K562 (cell line): ENCODE measurements at regions not wholly inside any gene's neighbourhood (a gene's known extent, or its start where the extent isn't known, plus 50 kb on each side); places are given as distances from the start of the nearest gene placed in this dataset.

Experiments
- ATAC-seq: fragments of 200-7000 bp; cut with Tn5 transposase; 3 replicates; pipeline ENCODE4 v1.9.1; 2020; ENCODE audit warnings: moderate library complexity
- BruUV-seq: library from RNA; stranded (reverse); fragments of 400-500 nt; replicated peaks from 2 replicates; lab custom pipeline; 2021; lab: Mats Ljungman, UMichigan
- CTCF ChIA-PET: fragments of 300-600 bp; formaldehyde crosslinking; extraction: SDS; loops from one replicate; lab custom pipeline; 2021; ENCODE audit warnings: low intra/inter-chr PET ratio; lab: Yijun Ruan, JAX
- POLR2A ChIA-PET: fragments of 300-600, 350-650 bp; sonication (Branson Sonifier 250); formaldehyde crosslinking; extraction: SDS; loops from one replicate; lab custom pipeline; 2021; ENCODE audit warnings: antibody characterized with exemption, inconsistent platforms; lab: Yijun Ruan, JAX
- DNase-seq, 4 experiments: peaks; one replicate each; pipeline versions ENCODE4 v3.0.0 to v3.0.0-alpha.2; 2011 to 2018; ENCODE audit warnings: low spot score in 3 of 4, mixed read lengths in 3 of 4; ENCODE audit errors: extremely low read depth in 1 of 4
- FAIRE-seq: peaks from 2 replicates; lab custom pipeline; 2011; peaks lifted over from hg19 to GRCh38; lab: Jason Lieb, UNC
- H2AFZ ChIP-seq: 2 replicates; pipeline ENCODE4 v1.6.0; 2011; ENCODE audit warnings: low read depth, low read length, control low read depth, inconsistent platforms
- H3K27ac ChIP-seq: fragments of 200-600 bp; 3 replicates; pipeline ENCODE4 v1.8.0; 2011; ENCODE audit warnings: low read depth, mild to moderate bottlenecking, control low read depth, inconsistent platforms, low read length, moderate library complexity, mixed read lengths; ENCODE audit errors: extremely low read depth
- H3K27me3 ChIP-seq, 2 experiments: fragments of 300-600 bp in 1 of 2; 2 replicates in 1 of 2; 3 replicates in 1 of 2; pipeline versions ENCODE4 v1.6.0 to v1.8.0; 2011; ENCODE audit warnings: inconsistent platforms in 2 of 2, low read length in 2 of 2, mild to moderate bottlenecking in 1 of 2, mixed read lengths in 1 of 2, moderate library complexity in 1 of 2; ENCODE audit not compliant: control insufficient read depth in 2 of 2, insufficient read depth in 2 of 2
- H3K36me3 ChIP-seq: fragments of 300-600 bp; 3 replicates; pipeline ENCODE4 v1.8.0; 2011; ENCODE audit warnings: mild to moderate bottlenecking, low read length, inconsistent platforms; ENCODE audit not compliant: control insufficient read depth, insufficient read depth
- H3K4me1 ChIP-seq, 2 experiments: fragments of 200-600 bp in 1 of 2; replicated peaks in 1 of 2; 2 replicates in 1 of 2; 3 replicates in 1 of 2; pipeline versions ENCODE4 v1.5.1 to v1.8.0; 2011; ENCODE audit warnings: inconsistent platforms in 2 of 2, low read length in 2 of 2, mild to moderate bottlenecking in 1 of 2, mixed read lengths in 1 of 2, moderate library complexity in 1 of 2; ENCODE audit not compliant: control insufficient read depth in 2 of 2, insufficient read depth in 2 of 2
- H3K4me2 ChIP-seq: 2 replicates; pipeline ENCODE4 v1.6.1; 2011; ENCODE audit warnings: low read length, control low read depth, inconsistent platforms, mixed read lengths; ENCODE audit not compliant: insufficient read depth
- H3K4me3 ChIP-seq: fragments of 200-600 bp; sonication (generic), shearing (Covaris generic); 2 replicates; pipeline ENCODE4 v1.5.1; 2016; ENCODE audit warnings: control low read depth, inconsistent platforms
- H3K79me2 ChIP-seq: fragments of 200-600 bp; 3 replicates; pipeline ENCODE4 v1.8.0; 2011; ENCODE audit warnings: low read length, inconsistent platforms; ENCODE audit not compliant: control insufficient read depth, insufficient read depth
- H3K9ac ChIP-seq, 2 experiments: 2 replicates each; pipeline versions ENCODE4 v1.6.0 to v1.6.1; 2011; ENCODE audit warnings: low read depth in 2 of 2, low read length in 2 of 2, control low read depth in 1 of 2, inconsistent platforms in 1 of 2, mild to moderate bottlenecking in 1 of 2, mixed read lengths in 1 of 2; ENCODE audit not compliant: insufficient read depth in 1 of 2
- H3K9me1 ChIP-seq: one replicate; pipeline ENCODE4 v1.6.0; 2011; ENCODE audit warnings: inconsistent platforms, mild to moderate bottlenecking, low read length, moderate library complexity; ENCODE audit not compliant: control insufficient read depth, insufficient read depth
- H3K9me3 ChIP-seq: replicated peaks from 2 replicates; pipeline ENCODE4 v1.5.1; 2011; ENCODE audit warnings: low read depth, low read length, inconsistent platforms; ENCODE audit not compliant: control insufficient read depth, insufficient read depth
- H4K20me1 ChIP-seq: replicated peaks from 2 replicates; pipeline ENCODE4 v1.6.1; 2011; ENCODE audit warnings: low read length, inconsistent platforms, mixed read lengths; ENCODE audit not compliant: control insufficient read depth, insufficient read depth
- JUNB ChIP-seq: fragments of 450-650 bp; formaldehyde crosslinking; conservative IDR thresholded peaks from 2 replicates; pipeline ENCODE4 v1.4.0; 2020; ENCODE audit warnings: mild to moderate bottlenecking
- KDM4B ChIP-seq, 2 experiments: fragments of 450-650 bp in 1 of 2; sonication (generic) in 1 of 2; IDR thresholded peaks; 2 replicates each; pipeline ENCODE4 v1.6.1; 2016 to 2017; ENCODE audit warnings: borderline replicate concordance in 2 of 2, antibody characterized with exemption in 1 of 2, low read depth in 1 of 2, mild to moderate bottlenecking in 1 of 2
- NR2F6 ChIP-seq: fragments of 450-650 bp; formaldehyde crosslinking; IDR thresholded peaks from 2 replicates; pipeline ENCODE4 v1.4.0; 2020; ENCODE audit warnings: mild to moderate bottlenecking
- PYGO2 ChIP-seq: fragments of 450-650 bp; IDR thresholded peaks from 2 replicates; pipeline ENCODE4 v1.6.1; 2016; ENCODE audit warnings: mild to moderate bottlenecking, missing genetic modification characterization, moderate library complexity, missing compliant biosample characterization
- XRCC3 ChIP-seq: fragments of 450-650 bp; IDR thresholded peaks from 2 replicates; pipeline ENCODE4 v1.6.1; 2017; ENCODE audit warnings: mild to moderate bottlenecking, moderate library complexity
- ZBTB1 ChIP-seq: sonication (generic); formaldehyde crosslinking; IDR thresholded peaks from 2 replicates; pipeline ENCODE4 v1.8.1; 2023; ENCODE audit warnings: missing genetic modification reagents, low read depth, mild to moderate bottlenecking, borderline replicate concordance
- WGBS: fragments of 100-300 bp; shearing (Covaris generic); methylation state at CpG from one replicate; pipeline ENCODE4 v1.1.6; 2016; ENCODE audit warnings: low coverage, mixed read lengths; ENCODE audit not compliant: insufficient coverage; ENCODE audit errors: missing lambda C conversion rate; 5-methylcytosine and 5-hydroxymethylcytosine counted together
- in situ Hi-C: fragments of 300-500 bp; cut with MboI; formaldehyde crosslinking; loops from 4 replicates; pipeline ENCODE4 v1.15.0; 2018; ENCODE audit warnings: inconsistent platforms, mixed read lengths
- intact Hi-C: fragments of 100-400 bp; cut with micrococcal nuclease; formaldehyde crosslinking; loops from 2 replicates; pipeline ENCODE4 v1.14.2; 2022

GRCh38 chr2:230644356-230644935, 68.2 kb upstream of the CAB39 start (continued):
- TF ChIP-seq ZBTB1 (CRISPR knock-in tag) (no peak), KDM4B (IDR thresholded peaks at IDR 0.05; ENCODE audit: borderline replicate concordance in 2 of 2, low read depth in 1 of 2) (no peak), XRCC3 (no peak)
- TF ChIP-seq, all 486 proteins: peak for 0

GRCh38 chr2:230648356-230648755, 64.3 kb upstream of the CAB39 start:
- Histone ChIP-seq H3K36me3 (no peaks in the 10 kb centered on the region), H3K4me2 (no peak overlapping the region), H3K9me1 (no peaks in the 10 kb centered on the region), H2AFZ (no peak overlapping the region), H3K4me1 (peaks cover 0 to 17% of the 10 kb centered on the region in 2 experiments; a peak in 3 of 5 replicates), H3K4me3 (no peak overlapping the region), H3K9me3 (no peaks in the 10 kb centered on the region), H3K27ac (no peak overlapping the region), H3K27me3 (no peaks in the 10 kb centered on the region), H4K20me1 (no peaks in the 10 kb centered on the region), H3K79me2 (no peaks in the 10 kb centered on the region), H3K9ac (no peak overlapping the region)
- TF ChIP-seq NR2F6 (CRISPR knock-in tag) (no peak), PYGO2 (tag) (no peak), JUNB (CRISPR knock-in tag) (no peak)
- ChIA-PET POLR2A (interaction anchor here (1.0 to 1.6 kb wide), 2 partner anchors 10 to 20 kb away, joined by 3 read pairs; no protein-coding TSS in a partner anchor), CTCF (no interaction called here)
- FAIRE-seq (no peak), ATAC-seq (no peak), DNase-seq (no peak)
- intact Hi-C loops, result no loop called here
- WGBS, result 89% methylated on average over 6 of the region's 8 CpGs
- in situ Hi-C loops, result no loop called here
- BruUV-seq, result no TSS peak
